Kidney (tissue), 13 donors: ENCODE measurements at regions not wholly inside any gene's neighbourhood (a gene's known extent, or its start where the extent isn't known, plus 50 kb on each side); places are given as distances from the start of the nearest gene placed in this dataset.

Source experiments
- DNase-seq, 5 donors: peaks; one replicate each; pipeline ENCODE4 v3.0.0-alpha.2; 2013 to 2020
- FAIRE-seq: peaks from 2 replicates; lab custom pipeline; 2012; peaks lifted over from hg19 to GRCh38; lab: Jason Lieb, UNC
- H3K27ac ChIP-seq, 2 donors: one replicate each; pipeline ENCODE4 v1.7.0; 2013; ENCODE audit warnings: low read depth in 2 of 2, low read length in 2 of 2, inconsistent platforms in 1 of 2
- H3K27me3 ChIP-seq: one replicate; pipeline ENCODE4 v1.7.1; 2013; ENCODE audit warnings: low read length, inconsistent platforms; ENCODE audit not compliant: control insufficient read depth, insufficient read depth
- H3K36me3 ChIP-seq, 3 donors: one replicate each; pipeline versions ENCODE4 v1.7.0 to v1.7.1; 2013; ENCODE audit warnings: low read length in 3 of 3, control low read depth in 1 of 3, inconsistent platforms in 1 of 3; ENCODE audit not compliant: insufficient read depth in 3 of 3, control insufficient read depth in 2 of 3
- H3K4me1 ChIP-seq, 3 donors: one replicate each; pipeline versions ENCODE4 v1.7.0 to v1.7.1; 2013; ENCODE audit warnings: low read length in 3 of 3, inconsistent platforms in 1 of 3, low read depth in 1 of 3; ENCODE audit not compliant: control insufficient read depth in 2 of 3, insufficient read depth in 2 of 3
- H3K4me3 ChIP-seq, 3 donors: one replicate each; pipeline versions ENCODE4 v1.7.0 to v1.8.1; 2013; ENCODE audit warnings: low read length in 3 of 3, control low read depth in 1 of 3, inconsistent platforms in 1 of 3
- H3K9ac ChIP-seq, 3 donors: one replicate each; pipeline versions ENCODE4 v1.7.0 to v1.7.1; 2013; ENCODE audit warnings: low read length in 3 of 3, control low read depth in 1 of 3, inconsistent platforms in 1 of 3
- H3K9me3 ChIP-seq, 3 donors: one replicate each; pipeline versions ENCODE4 v1.7.0 to v1.7.1; 2013; ENCODE audit warnings: low read length in 3 of 3, control low read depth in 1 of 3, inconsistent platforms in 1 of 3; ENCODE audit not compliant: control insufficient read depth in 2 of 3, insufficient read depth in 1 of 3
- CTCF ChIP-seq: IDR thresholded peaks from 3 replicates; pipeline ENCODE4 v1.5.1; 2012; ENCODE audit warnings: mild to moderate bottlenecking, moderate library complexity, borderline replicate concordance; ENCODE audit not compliant: insufficient read depth; ENCODE audit errors: extremely low read depth
- intact Hi-C: fragments of 100-400 bp; cut with DNase I; formaldehyde crosslinking; loops from one replicate; pipeline ENCODE4 v1.11.1; 2022
- donor health status: control.
- donor health status: control.
- donor health status: control.
- donor health status: control.
- donor health status: control.
- donor health status: DM: yes; HTN: yes; CAD: no.
- donor health status: Normal renal cell carcinoma (clear cell type).

- intact Hi-C loops, result no loop called here
Measured at GRCh38 chr1:181409981-181410380, 73.3 kb upstream of the CACNA1E start.

GRCh38 chr1:181412746-181413145 lies 70.6 kb upstream of the CACNA1E start:
- DNase-seq (no peak), FAIRE-seq (no peak)
- H3K27me3 ChIP-seq, result no peaks in the 10 kb centered on the region
- no peak overlapping the region for H3K9ac ChIP-seq
- H3K27ac ChIP-seq, result no peak overlapping the region
- intact Hi-C loops, result no loop called here
- no peak for TF ChIP-seq CTCF
- no peaks in the 10 kb centered on the region for H3K9me3 ChIP-seq
- no peaks in the 10 kb centered on the region for H3K36me3 ChIP-seq
- H3K4me1 ChIP-seq, result no peaks in the 10 kb centered on the region
- no peak overlapping the region for H3K4me3 ChIP-seq

More at GRCh38 chr1:181409981-181410380, 73.3 kb upstream of the CACNA1E start:
- TF ChIP-seq CTCF, result no peak
- no peak overlapping the region for H3K4me3 ChIP-seq
- H3K36me3 ChIP-seq, result no peaks in the 10 kb centered on the region
- H3K27me3 ChIP-seq, result no peaks in the 10 kb centered on the region
- H3K9me3 ChIP-seq, result no peaks in the 10 kb centered on the region
- H3K27ac ChIP-seq, result no peak overlapping the region
- H3K9ac ChIP-seq, result no peak overlapping the region
- FAIRE-seq, result no peak
- no peaks in the 10 kb centered on the region for H3K4me1 ChIP-seq
- DNase-seq, result no peak

GRCh38 chr1:181413195-181413815 lies 70.0 kb upstream of the CACNA1E start:
- Histone ChIP-seq H3K4me3 (no peak overlapping the region), H3K27ac (no peak overlapping the region), H3K27me3 (no peaks in the 10 kb centered on the region), H3K4me1 (no peaks in the 10 kb centered on the region), H3K36me3 (no peaks in the 10 kb centered on the region), H3K9ac (no peak overlapping the region), H3K9me3 (no peaks in the 10 kb centered on the region)
- FAIRE-seq (no peak), DNase-seq (no peak)
- no peak for TF ChIP-seq CTCF
- intact Hi-C loops, result no loop called here

GRCh38 chr1:181413836-181414235 lies 69.5 kb upstream of the CACNA1E start:
- intact Hi-C loops, result no loop called here
- Histone ChIP-seq H3K36me3 (no peaks in the 10 kb centered on the region), H3K27ac (no peak overlapping the region), H3K9me3 (no peaks in the 10 kb centered on the region), H3K4me3 (no peak overlapping the region), H3K27me3 (no peaks in the 10 kb centered on the region), H3K9ac (no peak overlapping the region), H3K4me1 (no peaks in the 10 kb centered on the region)
- no peak for TF ChIP-seq CTCF
- DNase-seq, result no peak
- no peak for FAIRE-seq
